NCI-H460 (cell line): ENCODE measurements at regions not wholly inside any gene's neighbourhood (a gene's known extent, or its start where the extent isn't known, plus 50 kb on each side); places are given as distances from the start of the nearest gene placed in this dataset.
"Not testable (repeated sequence)": the region's sequence is repeated elsewhere in the genome, so short reads cannot be mapped to it uniquely, and the experiment has no call there.

ENCODE experiments used
- DNase-seq: peaks from one replicate; pipeline ENCODE4 v3.0.0-alpha.2; 2016; ENCODE audit warnings: low read depth; ENCODE audit errors: extremely low read depth

DNA sequence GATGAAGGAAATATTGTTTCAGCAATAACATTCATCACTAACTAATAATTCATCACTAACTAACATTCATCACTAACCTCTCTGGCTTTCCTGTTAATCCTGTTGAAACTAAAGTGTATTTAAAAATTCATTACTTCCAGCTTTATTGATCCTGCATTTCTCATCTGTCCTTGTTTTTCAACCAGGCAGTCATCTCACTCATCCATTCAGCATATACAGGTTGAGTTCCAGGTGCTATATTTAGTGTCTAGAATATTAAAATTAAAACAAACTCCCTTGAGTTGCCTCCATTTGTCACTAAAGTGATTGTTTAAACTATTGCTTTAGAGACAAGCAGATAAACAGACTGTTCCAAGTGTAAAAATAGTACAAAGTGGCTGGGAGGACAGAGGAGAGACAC is 58.1 kb downstream of the ATXN7L3B start:
- DNase-seq = no peak

DNA sequence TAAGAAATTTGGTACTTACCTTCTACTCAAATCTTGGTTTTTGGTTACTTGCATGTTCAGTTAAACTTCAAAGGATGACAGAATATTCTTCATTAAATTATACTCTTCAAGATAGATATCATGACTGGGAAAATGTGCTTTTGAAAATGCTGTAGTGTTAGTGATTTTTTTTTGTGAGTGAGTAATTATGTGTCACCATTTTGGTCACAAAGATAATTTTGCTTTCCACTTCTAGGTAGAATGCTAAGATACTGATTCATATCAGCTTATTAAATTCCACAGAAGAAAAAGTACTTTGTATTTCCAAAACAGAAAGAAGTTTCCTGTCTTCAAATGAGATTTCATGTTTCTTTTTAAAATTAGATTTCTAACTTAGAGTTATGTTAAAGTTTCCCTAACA is 61.2 kb downstream of the ATXN7L3B start:
- no peak for DNase-seq

DNA sequence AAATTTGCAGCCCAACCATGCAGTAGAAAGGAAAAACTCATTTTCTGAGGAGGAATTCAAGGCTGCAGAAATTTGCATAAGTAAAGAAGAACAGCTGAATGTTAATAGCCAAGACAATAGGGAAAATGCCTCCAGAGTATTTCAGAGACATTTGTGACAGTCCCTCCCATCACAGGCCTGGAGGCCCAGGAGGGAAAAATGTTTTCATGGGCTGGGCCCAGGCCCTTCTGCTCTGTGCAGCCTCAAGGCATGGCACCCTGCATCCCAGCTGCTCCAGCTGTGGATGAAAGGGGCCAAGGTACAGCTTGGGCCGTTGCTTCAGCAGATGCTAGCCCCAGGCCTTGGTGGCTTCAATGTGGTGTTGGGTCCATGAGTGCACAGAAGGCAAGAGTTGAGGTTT is 62.3 kb downstream of the ATXN7L3B start:
- no peak for DNase-seq

DNA sequence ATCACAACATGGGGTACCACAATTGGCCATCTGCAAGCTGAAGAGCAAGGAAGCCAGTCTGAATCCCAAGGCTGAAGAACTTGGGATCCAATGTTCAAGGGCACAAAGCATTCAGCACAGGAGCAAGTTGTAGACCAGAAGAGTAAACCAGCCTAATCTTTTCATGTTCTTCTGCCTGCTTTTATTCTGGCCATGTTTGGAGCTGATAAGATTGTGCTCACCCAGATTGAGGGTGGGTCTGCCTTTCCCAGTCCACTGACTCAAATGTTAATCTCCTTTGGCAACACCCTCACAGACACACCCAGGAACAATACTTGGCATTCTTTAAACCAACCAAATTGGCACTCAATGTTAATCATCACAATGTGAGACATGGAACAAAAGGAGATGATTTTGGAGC is 63.2 kb downstream of the ATXN7L3B start:
- not testable (repeated sequence) for DNase-seq

DNA sequence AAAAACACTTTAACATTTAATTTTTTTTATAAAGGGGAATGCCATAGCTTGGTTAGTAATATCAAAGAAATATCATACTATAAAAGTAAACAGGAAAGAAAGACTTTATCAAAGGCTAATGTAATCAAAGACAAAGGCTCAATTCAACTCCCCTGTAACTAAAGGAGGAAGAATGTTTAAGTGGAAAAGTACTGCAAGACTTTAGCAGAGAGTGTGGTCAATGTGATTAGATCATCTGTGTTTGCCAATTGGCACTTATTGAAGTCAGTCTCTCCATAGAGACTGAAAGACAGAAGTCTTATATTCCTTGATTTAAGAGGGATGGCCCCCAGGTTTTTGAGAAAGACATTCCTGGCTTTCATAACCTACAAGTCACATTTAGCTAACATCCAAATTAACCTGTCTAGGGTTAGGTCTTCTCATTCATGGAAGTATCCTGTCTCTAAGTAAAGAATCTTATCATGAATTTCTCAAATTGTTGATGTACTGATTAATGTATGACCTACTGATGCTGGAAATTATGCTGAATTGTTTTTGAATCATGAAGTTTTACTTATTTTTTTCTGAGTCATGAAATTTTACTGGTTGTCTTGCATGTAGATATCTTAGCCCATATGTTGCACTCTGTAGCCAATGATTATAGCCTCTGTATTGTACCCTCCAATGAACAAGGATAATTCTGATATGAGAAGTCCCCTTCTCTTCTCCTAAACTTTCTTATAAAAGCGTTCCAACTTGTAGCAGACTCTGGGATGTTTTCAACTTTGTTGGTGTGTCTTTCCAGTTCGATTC is 65.4 kb downstream of the ATXN7L3B start:
- DNase-seq = no peak

DNA sequence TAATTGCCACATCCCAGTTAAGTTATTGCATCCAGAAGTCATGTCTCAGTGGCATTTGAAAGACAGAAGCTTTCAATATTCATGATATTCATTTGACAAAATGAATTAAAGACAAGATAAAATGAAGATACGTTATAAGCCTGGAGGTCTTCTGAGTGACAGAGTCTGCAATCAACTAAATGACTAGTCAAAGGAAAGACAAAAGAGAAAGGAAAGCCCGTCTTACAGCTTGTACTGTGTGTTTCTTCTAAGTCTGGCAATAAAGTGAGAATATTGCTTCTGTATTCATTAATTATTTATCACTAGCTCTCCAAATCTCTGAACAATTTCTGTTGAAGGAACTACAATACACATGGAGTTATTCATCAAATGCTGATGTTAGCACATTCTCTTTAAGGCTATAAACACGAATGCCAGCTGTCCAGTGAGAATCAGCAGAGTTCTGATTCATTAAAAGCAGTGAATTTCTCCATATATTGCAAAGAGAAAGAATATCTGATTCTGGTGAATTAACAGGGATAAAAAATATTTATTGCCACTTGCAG is 70.7 kb downstream of the ATXN7L3B start:
- DNase-seq = no peak

DNA sequence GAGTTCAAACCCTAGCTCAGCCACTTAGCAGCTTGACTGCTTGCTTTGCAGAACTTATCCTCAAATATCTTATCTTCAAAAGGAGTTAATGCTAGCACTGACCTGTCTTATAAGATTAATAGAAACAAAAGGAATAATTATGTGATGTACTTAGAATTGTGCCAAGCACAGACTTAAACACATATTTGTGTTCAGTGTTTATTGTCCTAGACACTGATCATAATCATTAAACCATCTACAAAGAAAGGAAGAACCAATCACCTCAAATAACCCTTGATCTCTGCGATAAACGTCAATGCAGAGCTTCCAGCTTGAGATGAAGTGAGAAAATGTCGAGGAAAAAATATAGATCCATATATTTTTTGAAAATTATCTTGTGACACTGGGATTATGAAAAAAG is 73.1 kb downstream of the ATXN7L3B start:
- DNase-seq = no peak

DNA sequence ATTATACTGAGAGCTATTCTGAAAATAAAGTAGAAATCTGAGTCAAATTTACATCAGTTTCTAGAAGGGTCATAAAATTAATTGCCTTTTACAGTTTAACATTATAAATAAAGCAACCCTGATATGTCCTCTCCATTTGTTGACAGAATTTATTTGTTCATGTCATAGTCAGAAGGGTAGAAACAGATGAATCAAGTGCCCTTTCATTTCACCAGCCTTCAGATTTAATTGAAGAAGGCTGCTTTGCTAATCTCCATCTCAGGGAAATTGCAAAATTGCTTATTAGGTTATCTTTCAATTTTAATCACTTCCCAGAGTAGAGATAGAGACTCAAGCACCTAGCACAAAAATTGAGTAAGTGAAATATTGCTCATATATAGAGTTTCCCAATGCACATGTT is 76.8 kb downstream of the ATXN7L3B start:
- DNase-seq = no peak

DNA sequence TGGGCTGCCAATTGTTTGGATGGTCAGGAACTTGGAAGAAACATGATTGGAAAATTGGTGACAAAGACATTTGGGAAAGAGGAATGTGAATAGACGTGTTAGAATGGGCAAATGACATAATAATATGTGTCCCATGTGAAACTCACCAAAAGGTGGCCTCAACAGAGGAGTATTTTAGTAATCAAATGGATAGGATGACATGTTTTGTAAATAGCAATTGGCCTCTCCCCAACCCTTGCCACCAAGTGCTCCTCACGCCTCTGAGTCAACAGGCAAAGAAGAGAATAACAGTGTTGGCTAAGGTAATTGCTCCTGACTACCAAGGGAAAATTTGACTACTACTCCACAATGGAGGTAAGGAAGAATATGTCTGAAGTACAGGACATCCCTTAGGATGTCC is 81.4 kb downstream of the ATXN7L3B start:
- no peak for DNase-seq

DNA sequence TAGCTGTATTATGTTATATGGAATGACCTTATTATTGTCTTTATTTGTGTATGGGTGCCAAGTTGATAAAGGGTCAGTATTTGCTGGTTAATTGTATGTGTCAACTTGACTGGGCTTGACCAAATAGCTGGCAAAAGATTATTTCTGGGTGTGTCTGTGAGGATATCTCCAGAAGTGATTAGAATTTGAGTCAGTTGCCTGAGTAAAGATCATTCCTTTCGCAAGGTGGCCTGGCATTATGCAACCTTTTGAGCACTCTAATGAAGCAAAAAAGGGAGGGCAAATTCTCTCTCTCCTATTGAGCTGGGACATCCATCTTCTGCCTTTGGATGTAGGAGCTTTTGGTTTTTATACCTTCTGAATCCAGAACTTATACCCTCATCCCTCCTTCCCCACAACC is 82.2 kb downstream of the ATXN7L3B start:
- DNase-seq = no peak

DNA sequence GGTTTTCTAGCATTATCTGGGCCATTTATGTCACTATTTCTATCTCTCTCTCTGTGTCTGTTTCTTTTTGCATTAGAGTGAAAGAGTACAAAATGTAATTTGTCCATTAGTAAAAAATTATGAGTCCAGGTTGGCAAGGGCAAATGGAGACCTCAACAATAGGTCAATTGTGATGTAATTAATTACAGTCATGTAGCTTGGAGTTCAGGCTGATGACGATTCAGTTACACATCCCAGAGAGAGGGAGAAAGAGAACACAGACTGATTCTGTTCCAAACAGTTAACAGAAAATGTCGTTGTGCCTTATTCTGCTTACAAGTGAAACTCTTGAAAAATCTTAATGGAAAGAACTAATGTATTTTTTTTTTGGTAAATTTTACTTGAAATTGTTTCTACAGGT is 83.3 kb downstream of the ATXN7L3B start:
- no peak for DNase-seq

DNA sequence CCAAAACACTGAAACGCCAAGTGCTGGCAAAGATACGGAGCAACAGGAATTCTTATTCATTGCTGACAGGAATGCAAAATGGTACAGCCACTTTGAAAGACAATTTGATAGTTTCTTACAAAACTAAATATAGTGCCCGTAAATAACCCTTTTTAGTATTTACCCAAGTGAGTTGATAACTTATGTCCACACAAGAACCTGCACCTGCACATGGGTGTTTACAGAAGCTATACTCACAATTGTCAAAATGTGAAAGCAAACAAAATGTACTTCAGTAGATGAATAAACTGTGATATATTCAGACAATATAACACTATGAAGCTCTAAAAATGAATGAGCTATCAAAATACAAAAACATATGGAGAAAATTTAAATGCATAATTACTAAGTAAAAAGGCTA is 86.6 kb downstream of the ATXN7L3B start:
- DNase-seq = no peak

DNA sequence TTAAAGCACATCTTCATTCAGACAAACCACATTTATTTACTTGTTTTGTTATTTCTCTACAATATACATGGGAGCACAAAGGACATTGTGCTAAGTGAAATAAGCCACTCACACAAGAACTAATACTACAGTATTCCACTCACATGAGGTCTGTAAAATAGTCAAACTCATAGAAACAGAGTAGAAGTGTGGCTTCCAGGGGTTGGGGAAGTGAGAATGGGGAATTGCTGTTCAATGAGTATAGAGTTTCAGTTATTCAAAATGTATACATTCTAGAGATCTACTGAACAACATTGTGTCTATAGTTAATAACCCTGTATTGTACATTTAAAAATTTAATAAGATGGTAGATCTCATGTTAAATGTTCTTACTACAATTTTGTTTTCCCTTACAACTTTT is 88.8 kb downstream of the ATXN7L3B start:
- no peak for DNase-seq

DNA sequence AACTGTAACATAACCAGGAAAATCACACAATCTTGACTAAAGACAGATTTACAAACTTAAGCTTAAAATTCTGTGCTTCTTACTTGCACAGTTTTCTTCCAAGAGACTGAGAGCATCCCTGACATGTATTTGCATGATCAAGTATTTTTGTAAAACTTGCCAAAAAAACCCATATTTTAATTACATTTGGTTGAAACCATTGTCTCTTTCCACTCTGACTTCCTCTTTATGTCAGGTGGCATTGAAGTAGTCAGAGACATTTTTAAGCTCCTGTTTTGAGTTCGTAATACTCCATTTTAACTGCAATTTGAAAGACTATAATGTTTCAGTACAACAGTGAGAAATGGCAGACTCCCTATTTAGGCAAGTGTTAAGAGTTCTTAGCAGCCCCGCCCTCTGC is 103.6 kb downstream of the ATXN7L3B start:
- DNase-seq = no peak

DNA sequence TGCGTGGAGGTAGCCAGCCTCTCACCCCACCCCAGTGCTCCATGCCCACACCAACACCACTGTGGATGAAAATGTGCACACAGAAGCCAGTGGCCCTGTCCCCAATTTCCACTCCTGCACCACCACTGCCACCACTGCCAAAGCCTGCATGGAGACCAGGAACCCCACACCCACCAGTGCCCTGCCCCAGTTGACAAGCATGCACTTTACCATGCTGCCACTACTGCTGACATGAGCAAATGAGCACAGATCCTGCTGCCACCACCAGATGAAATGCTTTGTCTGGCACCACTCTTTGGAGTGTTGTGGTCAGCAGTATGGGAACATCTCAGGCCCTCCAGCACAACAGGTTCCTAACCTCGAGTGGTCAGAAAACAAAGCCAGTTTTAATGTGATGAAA is 104.1 kb downstream of the ATXN7L3B start:
- no peak for DNase-seq

DNA sequence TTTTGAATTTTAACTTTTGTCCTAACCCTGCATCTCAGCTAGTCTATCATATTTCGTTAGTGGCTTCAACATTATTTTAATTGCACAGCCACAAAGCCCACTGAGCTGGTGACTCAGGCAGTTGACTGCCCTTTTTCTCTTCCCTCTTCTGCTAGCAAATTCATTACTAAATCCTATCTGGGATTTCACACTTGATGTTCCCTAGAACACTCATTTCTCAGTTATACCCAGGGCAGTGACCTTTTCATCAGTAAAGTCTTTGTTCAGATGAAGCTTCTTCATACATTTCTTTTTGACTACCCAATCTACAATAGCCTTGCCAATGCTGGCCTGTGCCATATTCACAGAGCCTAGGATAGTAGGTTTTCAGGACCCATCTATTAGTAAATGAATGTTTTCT is 107.0 kb downstream of the ATXN7L3B start:
- no peak for DNase-seq

DNA sequence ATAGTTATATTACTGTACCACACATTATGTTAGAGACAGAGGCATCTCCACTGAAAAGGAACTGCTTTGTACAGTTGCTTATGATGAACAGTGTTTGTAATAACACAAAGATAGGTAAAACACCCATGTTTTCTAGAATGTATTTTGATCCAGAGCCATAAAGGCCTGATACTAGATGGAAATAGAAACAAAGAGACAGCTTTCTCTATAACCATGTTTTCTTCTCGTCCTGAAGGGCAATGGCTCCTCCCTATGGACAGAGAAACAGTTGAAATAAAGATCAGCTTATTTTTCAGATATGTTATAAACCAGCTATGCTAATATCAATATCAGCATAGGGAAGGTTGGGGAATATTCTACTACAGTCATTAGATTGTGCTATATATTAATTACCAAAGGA is 109.2 kb downstream of the ATXN7L3B start:
- peak; percentile 5 for DNase-seq

DNA sequence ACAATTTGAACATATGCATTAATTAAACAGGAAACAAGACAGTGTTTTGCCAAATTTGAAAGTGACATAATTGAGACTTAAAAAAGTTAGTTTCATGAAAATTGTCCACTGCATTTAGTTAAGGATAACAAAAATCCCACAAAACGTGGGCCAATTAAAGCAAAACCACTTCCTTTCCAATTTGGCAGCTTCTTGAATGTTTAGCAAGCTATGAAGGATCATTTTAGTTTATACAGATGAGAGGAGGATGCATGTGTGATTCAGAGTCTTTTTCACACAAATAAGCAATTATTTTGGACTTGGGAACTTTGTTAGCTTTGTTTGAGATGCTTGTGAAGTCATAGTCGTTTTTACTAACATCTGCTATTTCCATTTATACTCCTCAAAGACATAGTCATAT is 109.6 kb downstream of the ATXN7L3B start:
- DNase-seq = no peak

DNA sequence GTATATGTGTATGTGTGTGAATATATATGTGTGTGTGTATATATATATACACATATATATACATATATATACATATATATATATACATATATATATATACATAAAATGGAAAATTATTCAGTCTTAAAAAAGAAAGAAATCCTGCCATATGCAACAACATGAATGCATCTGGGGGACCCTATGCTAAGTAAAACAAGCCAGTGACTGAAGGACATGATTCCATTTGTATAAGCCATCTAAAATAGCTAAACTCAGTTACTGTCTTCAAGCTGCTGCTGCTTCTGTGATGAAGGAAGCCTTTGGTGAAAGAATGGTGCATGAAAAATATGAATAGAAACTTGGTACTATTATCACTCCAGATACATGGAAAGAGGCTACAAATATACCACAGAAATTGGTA is 118.6 kb downstream of the ATXN7L3B start:
- no peak for DNase-seq

DNA sequence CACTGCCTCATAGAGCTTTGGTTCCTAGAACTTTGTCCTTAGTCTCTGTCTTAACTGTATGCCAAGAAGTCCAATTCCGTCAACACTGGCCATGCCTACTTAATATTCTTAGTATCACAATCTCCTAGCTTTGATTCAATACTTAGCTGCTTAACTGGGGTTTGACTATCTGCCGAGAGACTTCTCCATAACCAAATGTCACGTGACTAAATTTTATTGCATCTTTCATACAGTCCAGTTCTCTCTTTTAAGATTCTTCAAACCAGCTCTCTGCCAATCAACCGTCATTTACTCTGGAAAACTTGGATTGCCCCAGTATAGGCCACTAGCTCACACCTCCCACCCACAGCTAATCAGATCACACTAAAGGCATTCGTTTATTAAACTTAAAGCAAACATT is 122.8 kb downstream of the ATXN7L3B start:
- no peak for DNase-seq

DNA sequence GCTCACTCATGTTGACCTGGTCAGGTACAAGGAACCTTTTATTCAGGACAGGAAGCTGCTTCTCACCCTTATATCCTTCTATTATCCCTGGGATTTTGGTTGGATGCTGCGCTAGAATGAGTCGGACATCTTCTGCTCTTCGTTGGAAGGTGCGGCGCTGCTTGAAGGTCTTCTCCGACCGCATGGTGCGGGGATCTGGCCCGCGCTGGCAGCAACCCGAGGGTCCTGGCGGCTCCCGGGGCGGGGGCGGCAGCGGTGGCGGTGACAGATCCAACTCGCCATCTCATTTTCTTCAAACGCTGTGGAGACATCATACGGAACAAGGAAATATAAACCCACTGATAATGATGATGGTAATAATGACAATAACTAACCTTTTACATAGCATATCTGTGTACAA is 126.3 kb downstream of the ATXN7L3B start:
- no peak for DNase-seq

DNA sequence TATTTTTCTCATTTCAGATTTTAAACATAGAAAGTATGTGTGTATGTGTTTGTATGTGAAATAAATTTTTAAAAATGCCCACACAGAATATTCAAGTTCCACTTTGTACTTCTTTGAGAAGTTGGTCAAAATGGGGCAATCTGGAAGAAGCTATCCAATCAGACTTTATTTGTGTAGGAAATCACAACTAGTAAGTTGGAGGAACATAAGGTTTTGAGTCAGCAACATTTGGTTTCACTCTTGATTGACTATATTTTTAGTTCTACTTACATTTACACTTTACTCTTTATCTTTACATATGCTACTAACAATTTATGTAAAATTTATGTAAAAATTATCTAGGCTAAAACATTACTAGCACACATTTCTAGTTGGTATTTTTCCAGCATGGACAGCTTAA is 128.1 kb downstream of the ATXN7L3B start:
- DNase-seq = no peak

DNA sequence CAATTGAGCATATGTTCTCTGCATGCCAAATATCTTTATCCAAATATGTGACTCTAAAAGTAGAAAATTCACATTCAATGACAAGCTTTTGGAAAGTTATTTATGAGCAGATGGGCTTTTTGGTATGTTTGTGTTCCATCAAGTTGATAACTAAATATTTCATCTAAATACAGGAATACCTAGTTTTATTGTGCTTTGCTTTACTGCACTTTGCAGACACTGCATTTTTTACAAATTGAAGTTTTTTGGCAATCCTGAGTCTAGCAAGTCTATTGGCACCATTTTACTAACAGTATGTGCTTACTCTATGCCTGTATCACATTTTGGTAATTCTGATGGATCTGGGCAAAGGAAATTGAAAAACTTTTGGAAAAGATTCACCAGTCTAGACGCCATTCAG is 133.8 kb downstream of the ATXN7L3B start:
- no peak for DNase-seq
